ENCODE measurements at regions not wholly inside any gene's neighbourhood (a gene's known extent, or its start where the extent isn't known, plus 50 kb on each side); places are given as distances from the start of the nearest gene placed in this dataset.

DNA sequence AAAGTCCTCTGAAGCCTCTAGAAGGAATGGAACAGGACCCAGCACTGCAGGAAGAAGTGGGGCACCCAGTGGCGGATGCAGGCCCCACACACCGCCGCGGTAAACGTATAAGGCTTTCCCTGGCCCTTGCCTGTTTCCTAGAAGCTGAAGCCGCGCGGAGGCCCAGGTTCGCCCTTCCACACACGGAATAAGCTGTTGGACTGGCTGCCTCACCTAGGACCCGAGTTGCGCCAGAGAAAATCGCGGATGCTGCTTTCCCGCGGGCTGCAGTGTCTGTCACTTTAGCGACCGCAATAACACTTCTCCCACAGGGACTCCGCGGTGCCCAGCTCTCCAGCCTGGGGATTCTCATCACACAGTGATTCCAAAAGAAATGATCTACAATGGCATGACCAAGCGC, 1736.9 kb downstream of the TP53TG3F start:
- TF ChIP-seq, protein P1, sequence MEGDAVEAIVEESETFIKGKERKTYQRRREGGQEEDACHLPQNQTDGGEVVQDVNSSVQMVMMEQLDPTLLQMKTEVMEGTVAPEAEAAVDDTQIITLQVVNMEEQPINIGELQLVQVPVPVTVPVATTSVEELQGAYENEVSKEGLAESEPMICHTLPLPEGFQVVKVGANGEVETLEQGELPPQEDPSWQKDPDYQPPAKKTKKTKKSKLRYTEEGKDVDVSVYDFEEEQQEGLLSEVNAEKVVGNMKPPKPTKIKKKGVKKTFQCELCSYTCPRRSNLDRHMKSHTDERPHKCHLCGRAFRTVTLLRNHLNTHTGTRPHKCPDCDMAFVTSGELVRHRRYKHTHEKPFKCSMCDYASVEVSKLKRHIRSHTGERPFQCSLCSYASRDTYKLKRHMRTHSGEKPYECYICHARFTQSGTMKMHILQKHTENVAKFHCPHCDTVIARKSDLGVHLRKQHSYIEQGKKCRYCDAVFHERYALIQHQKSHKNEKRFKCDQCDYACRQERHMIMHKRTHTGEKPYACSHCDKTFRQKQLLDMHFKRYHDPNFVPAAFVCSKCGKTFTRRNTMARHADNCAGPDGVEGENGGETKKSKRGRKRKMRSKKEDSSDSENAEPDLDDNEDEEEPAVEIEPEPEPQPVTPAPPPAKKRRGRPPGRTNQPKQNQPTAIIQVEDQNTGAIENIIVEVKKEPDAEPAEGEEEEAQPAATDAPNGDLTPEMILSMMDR (IDR thresholded peaks at IDR 0.05; ENCODE audit: insufficient read depth, low read depth, low read length, missing control alignments): no peak
- no peak for DNase-seq (ENCODE audit: low read depth)
- H3K4me3 ChIP-seq (ENCODE audit: low read length): no peak overlapping the region

DNA sequence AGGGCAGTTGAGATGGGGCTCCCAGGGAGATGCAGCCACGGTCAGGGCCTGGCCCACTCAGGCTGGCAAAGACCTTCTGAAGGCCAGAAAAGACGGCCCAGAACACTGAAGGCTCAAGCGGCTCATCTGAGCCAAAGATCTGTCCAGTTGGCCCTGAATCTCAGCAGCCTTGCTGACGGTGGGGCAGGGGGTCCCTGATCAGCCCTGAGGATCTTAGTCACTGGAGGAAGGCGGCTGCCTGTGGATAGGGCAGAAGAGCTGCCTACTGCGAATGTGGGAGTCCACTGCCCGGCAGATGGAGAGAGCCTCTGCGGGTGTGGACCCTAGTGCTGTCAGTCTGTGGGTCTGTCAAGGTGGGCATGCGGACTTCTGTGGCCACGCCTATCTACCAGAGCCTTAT, 1738.2 kb downstream of the TP53TG3F start:
- no peak overlapping the region for H3K4me3 ChIP-seq (ENCODE audit: low read length)
- TF ChIP-seq, protein P1 (IDR thresholded peaks at IDR 0.05; ENCODE audit: insufficient read depth, low read depth, low read length, missing control alignments): no peak
- DNase-seq (ENCODE audit: low read depth): no peak

DNA sequence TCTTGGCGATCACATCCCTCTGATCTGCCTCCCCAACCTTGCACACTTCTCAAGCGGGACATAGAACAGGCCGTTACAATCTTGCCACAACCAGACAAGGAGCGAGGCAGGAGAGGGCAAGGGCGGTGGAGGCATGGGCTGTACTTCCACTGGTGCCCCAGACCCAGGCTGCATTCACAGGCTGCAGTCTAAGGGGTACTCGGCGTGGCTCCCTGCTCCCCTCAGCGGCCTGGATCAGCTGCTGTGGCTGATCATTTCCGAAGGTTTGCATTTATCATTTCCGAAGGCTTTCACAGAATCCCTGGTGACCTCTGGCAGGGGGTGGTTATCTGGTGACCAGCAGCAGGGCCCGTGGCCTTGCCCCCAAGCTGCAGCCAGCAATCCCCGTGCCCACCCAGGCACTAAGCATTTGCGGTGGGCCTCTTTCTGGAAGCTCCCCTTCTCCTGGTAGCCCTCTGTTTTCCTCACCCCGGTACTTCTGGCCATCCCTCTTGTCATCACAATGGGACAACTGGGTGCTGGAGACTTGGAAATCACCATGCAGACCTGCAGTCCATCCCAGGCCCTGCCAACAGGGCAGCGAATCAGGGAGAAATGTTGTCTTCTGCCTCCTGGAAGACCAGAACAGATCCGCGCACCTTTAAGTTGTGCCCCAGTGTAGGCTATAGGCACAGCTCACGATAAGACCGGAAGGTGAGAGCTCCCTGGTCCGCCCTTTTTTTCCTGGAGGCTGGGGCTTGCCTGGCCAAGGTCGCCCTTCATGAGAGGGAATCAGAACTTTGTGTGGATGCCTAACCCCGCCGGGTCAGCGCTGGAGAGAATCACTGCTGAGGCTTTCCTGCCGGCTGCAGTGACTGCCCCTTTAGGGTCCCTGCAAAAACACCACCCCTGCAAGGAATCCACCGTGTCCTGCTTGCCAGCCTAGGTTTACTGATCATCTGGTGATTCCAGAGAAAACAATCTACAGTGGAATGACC, 1739.1 kb downstream of the TP53TG3F start:
- TF ChIP-seq, protein P1 (IDR thresholded peaks at IDR 0.05; ENCODE audit: insufficient read depth, low read depth, low read length, missing control alignments): no peak
- DNase-seq (ENCODE audit: low read depth): no peak
- no peak overlapping the region for H3K4me3 ChIP-seq (ENCODE audit: low read length)

DNA sequence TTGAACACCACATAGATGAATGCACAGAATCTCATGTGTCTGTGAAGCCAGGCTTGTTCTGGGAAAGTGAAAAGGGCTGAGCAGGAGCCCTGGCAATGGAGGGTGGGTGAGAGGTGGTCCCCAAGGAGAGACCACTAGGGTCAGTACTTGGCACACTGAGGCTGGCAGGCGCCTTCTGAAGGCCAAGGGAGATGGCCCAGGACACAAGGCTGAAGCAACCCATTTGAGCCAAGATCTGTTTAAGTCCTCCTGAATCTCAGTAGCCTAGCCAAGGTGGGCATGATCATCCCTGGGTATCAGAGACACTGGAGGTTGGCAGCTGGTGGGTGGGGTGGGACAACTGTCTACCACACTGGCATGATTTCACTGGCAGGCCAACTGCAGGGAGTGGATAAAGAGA, 1741.2 kb downstream of the TP53TG3F start:
- DNase-seq (ENCODE audit: low read depth): no peak
- no peak overlapping the region for H3K4me3 ChIP-seq (ENCODE audit: low read length)
- TF ChIP-seq, protein P1 (IDR thresholded peaks at IDR 0.05; ENCODE audit: insufficient read depth, low read depth, low read length, missing control alignments): no peak

DNA sequence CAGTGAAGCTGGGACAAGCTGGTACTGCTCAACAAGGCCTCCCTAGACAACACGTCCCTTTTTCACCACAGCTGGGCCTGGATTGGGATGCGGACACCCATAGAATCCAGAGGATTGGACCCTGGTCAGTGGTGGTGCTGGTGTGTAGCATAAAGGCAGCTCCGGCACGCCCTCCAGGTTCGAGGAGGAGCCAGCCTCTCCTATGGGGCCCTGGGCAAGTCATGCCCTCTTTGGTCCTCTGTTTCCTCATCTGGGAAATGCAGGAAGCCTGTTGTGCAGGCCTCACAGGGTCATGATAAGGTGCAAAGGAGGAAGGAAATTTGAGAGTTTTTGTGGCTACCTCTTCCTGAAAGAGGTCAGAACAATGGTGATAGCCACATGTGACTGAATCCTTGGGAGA, 1741.7 kb downstream of the TP53TG3F start:
- no peak for DNase-seq (ENCODE audit: low read depth)
- TF ChIP-seq, protein P1 (IDR thresholded peaks at IDR 0.05; ENCODE audit: insufficient read depth, low read depth, low read length, missing control alignments): no peak

DNA sequence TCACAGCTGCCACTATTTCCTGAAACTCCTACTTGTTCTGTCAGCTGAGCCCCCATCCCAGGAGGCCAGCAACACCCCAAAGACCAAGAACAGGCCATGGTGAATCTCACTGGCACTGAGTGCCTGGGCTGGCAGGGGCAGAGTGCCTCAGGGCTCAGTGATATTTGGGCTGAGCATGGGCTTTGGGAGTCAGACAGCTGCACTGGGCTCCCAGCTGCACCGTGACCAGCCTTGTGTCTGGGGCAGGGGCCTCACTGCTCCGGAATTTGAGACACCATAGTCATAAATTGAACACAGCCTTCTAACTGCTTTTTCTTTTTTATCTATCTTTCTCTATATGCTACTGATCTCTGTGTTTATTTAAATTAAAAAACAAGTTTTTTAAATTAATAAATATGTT, 1744.2 kb downstream of the TP53TG3F start:
- TF ChIP-seq, protein P1 (IDR thresholded peaks at IDR 0.05; ENCODE audit: insufficient read depth, low read depth, low read length, missing control alignments): no peak
- H3K4me3 ChIP-seq (ENCODE audit: low read length): no peak overlapping the region
- no peak for DNase-seq (ENCODE audit: low read depth)

More for the DNA sequence above, 1741.7 kb downstream of the TP53TG3F start:
- no peak overlapping the region for H3K4me3 ChIP-seq (ENCODE audit: low read length)
